ENCODE measurements at regions not wholly inside any gene's neighbourhood (a gene's known extent, or its start where the extent isn't known, plus 50 kb on each side); places are given as distances from the start of the nearest gene placed in this dataset.

DNA sequence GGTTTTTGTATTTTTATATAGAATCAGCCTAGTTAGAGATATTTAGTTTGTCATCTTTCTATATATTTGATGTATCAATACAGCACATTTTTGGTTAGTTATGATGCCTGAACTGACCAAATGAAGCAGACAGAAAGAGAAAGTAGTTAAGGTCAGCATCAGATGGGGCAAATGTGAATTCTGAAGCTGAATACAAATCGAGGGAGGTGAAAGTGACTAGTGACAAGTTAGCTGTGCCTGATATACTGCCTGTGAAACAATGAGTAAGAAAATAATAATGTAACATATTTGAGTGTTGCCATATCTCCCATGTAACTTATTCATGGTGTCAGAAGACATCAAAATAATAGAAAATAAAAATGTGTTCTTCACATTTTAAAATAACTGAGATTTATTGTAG, 680.3 kb upstream of the SEMA6D start:
- TF ChIP-seq TAF1 (IDR thresholded peaks at IDR 0.05; ENCODE audit: low read depth, low read length): no peak
- no peak for TF ChIP-seq POLR2AphosphoS5 (IDR thresholded peaks at IDR 0.05; ENCODE audit: low read depth, low read length)
- TF ChIP-seq SPI1 (IDR thresholded peaks at IDR 0.05; ENCODE audit: low read depth, low read length): no peak
- no peak for TF ChIP-seq POLR2A (IDR thresholded peaks at IDR 0.05; ENCODE audit: low read depth, low read length)
- TF ChIP-seq PAX5 (IDR thresholded peaks at IDR 0.05; ENCODE audit: insufficient read depth, low read length, severe bottlenecking): no peak
